T-helper 2 cell treated with Interferon-gamma antibody and Interleukin-4, amounts not matched to agents 100 ng/mL and 5 ng/mL, for 36 hours (primary cell): ENCODE measurements at regions not wholly inside any gene's neighbourhood (a gene's known extent, or its start where the extent isn't known, plus 50 kb on each side); places are given as distances from the start of the nearest gene placed in this dataset.

Experiments used
- intact Hi-C: fragments of 100-400 bp; cut with micrococcal nuclease; formaldehyde crosslinking; loops from one replicate; pipeline ENCODE4 v1.15.1; 2023

- intact Hi-C loops: no loop called here
Observed at GRCh38 chr2:106978647-106979046, 92.7 kb upstream of the ST6GAL2 start.

- intact Hi-C loops: no loop called here
Observed at GRCh38 chr2:106981491-106981890, 95.5 kb upstream of the ST6GAL2 start.

GRCh38 chr2:106982350-106982749 lies 96.4 kb upstream of the ST6GAL2 start:
- intact Hi-C loops: no loop called here

GRCh38 chr2:106983305-106983704 lies 97.3 kb upstream of the ST6GAL2 start:
- intact Hi-C loops: no loop called here

GRCh38 chr2:106988361-106988760 lies 102.4 kb upstream of the ST6GAL2 start:
- intact Hi-C loops: no loop called here

- intact Hi-C loops: no loop called here
Observed at GRCh38 chr2:106990297-106990696, 104.3 kb upstream of the ST6GAL2 start.

- intact Hi-C loops: no loop called here
Observed at GRCh38 chr2:106991866-106992265, 105.9 kb upstream of the ST6GAL2 start.

GRCh38 chr2:106995556-106995955 lies 109.6 kb upstream of the ST6GAL2 start:
- intact Hi-C loops: no loop called here

- intact Hi-C loops: no loop called here
Observed at GRCh38 chr2:106996171-106996769, 110.3 kb upstream of the ST6GAL2 start.

GRCh38 chr2:106997204-106997603 lies 111.2 kb upstream of the ST6GAL2 start:
- intact Hi-C loops: no loop called here

GRCh38 chr2:107001062-107001461 lies 115.1 kb upstream of the ST6GAL2 start:
- intact Hi-C loops: no loop called here

- intact Hi-C loops: no loop called here
Observed at GRCh38 chr2:107001551-107001950, 115.6 kb upstream of the ST6GAL2 start.

GRCh38 chr2:107001964-107002696 lies 116.2 kb upstream of the ST6GAL2 start:
- intact Hi-C loops: no loop called here

- intact Hi-C loops: no loop called here
Observed at GRCh38 chr2:107002735-107003134, 116.8 kb upstream of the ST6GAL2 start.

- intact Hi-C loops: no loop called here
Observed at GRCh38 chr2:107005853-107006252, 119.9 kb upstream of the ST6GAL2 start.

- intact Hi-C loops: no loop called here
Observed at GRCh38 chr2:107006836-107007235, 120.9 kb upstream of the ST6GAL2 start.

GRCh38 chr2:107007927-107008326 lies 122.0 kb upstream of the ST6GAL2 start:
- intact Hi-C loops: no loop called here

- intact Hi-C loops: no loop called here
Observed at GRCh38 chr2:107008843-107009242, 122.9 kb upstream of the ST6GAL2 start.

GRCh38 chr2:107009275-107009674 lies 123.3 kb upstream of the ST6GAL2 start:
- intact Hi-C loops: no loop called here

- intact Hi-C loops: no loop called here
Observed at GRCh38 chr2:107012714-107013306, 126.8 kb upstream of the ST6GAL2 start.

- intact Hi-C loops: no loop called here
Observed at GRCh38 chr2:107013884-107014283, 127.9 kb upstream of the ST6GAL2 start.

GRCh38 chr2:107018366-107018765 lies 132.4 kb upstream of the ST6GAL2 start:
- intact Hi-C loops: no loop called here

GRCh38 chr2:107020392-107020791 lies 134.4 kb upstream of the ST6GAL2 start:
- intact Hi-C loops: no loop called here
